ENCODE measurements at regions not wholly inside any gene's neighbourhood (a gene's known extent, or its start where the extent isn't known, plus 50 kb on each side); places are given as distances from the start of the nearest gene placed in this dataset.

DNA sequence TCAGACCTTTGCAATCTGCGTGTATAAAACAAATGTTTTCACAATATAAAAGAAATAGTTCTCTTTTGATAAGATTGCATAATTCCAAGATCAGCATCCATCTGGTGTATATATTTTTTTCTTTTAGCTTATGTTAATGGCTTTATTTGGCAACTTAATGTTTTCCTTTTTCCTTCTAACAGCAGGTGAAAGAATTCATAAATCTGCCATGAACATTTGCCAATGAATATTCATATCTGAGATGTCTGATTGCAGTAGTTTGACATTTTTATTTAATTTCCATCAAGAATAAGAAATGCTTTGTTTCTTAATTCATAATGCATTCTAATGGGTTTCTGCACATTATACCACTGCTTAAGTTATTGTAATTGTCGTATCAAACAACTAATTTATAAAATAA is 184.4 kb upstream of the ROBO2 start:
- DNase-seq = no peak

- no peak for DNase-seq
Measured at GRCh38 chr3:76859596-76859995, 180.3 kb upstream of the ROBO2 start.

GRCh38 chr3:76864355-76864754 is 175.5 kb upstream of the ROBO2 start:
- DNase-seq = no peak

DNA sequence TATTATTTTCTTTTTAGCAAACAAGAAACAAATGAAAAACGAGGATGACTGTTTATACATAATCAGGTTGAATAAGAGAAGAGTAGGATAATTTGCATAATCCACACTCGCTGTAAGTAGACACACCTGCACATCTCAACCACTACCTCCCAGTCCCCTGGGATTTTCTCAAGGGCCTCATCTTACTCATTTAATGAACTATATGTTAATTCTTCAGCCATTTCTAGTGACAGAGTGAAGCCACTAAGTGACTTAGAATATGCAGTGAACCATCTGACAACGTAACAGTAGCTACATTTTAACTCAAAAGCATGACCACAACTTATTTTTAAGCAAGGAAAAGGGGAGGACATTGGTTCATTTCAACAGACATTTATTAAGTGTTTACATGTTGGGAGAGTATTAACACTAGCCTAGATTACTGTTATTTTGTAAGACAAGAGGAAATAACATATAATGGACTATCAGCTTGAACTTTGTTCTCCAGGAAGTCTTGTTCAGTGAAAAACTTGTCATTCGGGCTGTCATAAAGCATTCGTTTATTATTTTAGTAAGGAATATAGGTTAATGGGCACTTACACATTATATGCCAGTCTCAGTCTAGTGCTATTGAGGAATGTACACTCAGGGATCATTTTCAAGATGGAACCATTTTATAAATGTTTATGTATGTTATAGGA is 173.0 kb upstream of the ROBO2 start:
- DNase-seq = no peak

- DNase-seq = no peak
Measured at GRCh38 chr3:76869726-76870384, 170.0 kb upstream of the ROBO2 start.

GRCh38 chr3:76871655-76872054 is 168.2 kb upstream of the ROBO2 start:
- no peak for DNase-seq

GRCh38 chr3:76872999-76873398 is 166.9 kb upstream of the ROBO2 start:
- no peak for DNase-seq

DNA sequence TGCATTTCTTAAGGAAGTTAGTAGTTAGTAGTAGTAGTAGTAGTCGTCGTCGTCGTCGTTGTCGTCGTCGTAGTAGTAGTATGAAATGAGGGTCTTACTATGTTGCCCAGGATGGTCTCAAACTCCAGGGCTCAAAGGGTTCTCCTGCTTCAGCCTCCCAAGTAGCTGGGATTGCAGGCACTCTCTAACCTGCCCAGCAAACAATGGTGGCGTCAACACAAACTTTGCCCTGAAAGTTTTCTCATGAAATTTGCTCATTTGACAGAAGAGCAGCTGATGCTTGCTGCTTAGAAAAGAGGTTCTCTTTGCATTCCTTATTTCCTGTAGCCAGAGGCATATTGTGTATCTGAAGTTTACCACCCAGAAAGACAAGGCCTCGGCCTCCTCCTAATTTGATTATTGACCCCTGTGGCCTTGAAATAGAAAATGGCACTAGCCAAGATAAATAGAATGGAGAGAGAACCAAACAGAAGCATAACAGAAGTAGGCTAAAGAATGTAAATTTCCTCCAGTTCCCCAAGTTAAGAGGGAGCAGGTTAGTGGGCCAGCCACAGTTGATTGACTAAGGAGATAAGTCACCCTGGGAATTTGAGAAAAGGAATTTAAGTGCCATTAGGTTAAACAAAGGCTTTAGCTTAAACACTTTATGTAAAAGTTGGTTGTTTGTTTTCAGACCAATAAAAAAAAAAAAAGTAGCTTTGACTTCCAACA is 166.2 kb upstream of the ROBO2 start:
- DNase-seq = no peak

GRCh38 chr3:76879959-76880358 is 159.9 kb upstream of the ROBO2 start:
- DNase-seq = no peak

- DNase-seq = no peak
Measured at GRCh38 chr3:76886761-76887500, 153.0 kb upstream of the ROBO2 start.

- no peak for DNase-seq
Measured at GRCh38 chr3:76888856-76889255, 151.0 kb upstream of the ROBO2 start.

GRCh38 chr3:76889911-76890310 is 150.0 kb upstream of the ROBO2 start:
- DNase-seq = no peak

DNA sequence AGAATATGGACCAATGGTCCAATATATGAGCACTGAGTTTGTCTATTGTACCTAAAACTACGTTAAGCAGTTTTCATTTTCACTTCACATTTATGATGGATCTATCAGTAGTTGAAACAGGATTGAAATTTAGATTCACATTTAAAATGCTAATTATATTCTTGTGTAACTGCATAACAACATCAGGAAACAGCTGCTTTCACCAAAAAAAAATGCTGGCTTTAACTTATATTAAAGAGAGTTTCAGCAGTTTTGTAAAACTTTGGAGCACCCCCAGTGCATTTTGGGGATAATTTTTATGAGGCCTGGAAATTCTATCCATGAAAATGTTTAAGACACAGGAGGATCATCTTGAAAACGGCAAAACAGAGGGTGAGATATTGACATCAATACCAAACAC is 142.8 kb upstream of the ROBO2 start:
- no peak for DNase-seq

DNA sequence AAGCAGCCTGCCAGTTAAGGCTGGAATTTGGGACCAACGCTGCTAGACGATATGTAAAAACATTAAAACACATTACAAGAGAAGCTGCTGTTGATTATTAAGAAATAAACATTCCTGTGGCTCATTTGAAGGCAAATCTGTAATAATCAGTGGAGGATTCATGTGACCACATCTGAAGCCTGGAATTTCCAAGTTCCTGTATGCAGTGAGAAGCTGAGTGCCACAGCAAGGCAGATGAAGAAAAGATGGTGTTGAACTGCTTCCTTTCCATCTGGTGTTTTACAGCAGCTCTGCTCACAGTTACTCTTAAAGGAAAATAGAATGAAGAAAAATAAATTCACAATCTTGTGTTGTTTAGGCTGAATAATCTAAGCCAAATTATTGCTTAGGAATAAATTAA is 139.3 kb upstream of the ROBO2 start:
- DNase-seq = no peak

DNA sequence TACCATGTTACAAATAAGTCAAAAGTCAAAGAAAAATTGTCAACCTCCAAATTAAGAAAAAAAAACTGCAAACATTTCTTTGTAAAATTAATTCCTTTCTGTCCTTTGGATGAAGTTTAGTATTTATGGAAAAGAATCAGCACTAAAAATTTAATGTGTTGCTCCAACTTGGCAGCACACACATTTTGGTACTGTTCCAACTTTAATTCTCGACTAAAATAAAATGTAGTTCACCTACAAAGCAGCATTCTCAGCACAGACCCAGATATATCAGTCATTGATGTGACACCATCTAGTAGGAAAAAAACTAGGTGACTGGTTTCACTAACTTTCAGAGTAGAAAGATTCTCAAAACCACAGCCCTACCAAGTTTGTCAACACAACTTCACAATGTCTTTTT is 131.7 kb upstream of the ROBO2 start:
- DNase-seq = no peak

GRCh38 chr3:76912841-76913383 is 127.0 kb upstream of the ROBO2 start:
- DNase-seq = no peak

- DNase-seq = no peak
Measured at GRCh38 chr3:76917436-76917835, 122.5 kb upstream of the ROBO2 start.

DNA sequence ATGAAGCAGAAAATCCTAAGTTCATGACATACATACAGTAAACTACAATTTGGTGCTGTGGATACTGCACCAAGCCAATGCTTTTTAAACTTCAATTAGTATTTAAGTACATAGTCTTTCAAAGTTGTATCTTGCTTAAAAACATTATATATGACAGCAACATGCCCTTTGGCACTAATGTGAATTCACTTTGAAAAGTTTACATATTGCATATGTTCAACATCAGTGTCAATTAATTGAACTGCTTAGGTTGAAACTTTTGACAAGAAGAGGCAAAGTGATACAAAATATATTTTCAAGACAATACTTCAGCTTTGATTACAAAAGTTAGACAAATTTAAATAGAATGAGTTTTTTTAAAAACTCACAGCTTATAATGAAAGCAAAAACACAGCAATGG is 119.4 kb upstream of the ROBO2 start:
- no peak for DNase-seq

GRCh38 chr3:76923485-76923884 is 116.4 kb upstream of the ROBO2 start:
- no peak for DNase-seq

DNA sequence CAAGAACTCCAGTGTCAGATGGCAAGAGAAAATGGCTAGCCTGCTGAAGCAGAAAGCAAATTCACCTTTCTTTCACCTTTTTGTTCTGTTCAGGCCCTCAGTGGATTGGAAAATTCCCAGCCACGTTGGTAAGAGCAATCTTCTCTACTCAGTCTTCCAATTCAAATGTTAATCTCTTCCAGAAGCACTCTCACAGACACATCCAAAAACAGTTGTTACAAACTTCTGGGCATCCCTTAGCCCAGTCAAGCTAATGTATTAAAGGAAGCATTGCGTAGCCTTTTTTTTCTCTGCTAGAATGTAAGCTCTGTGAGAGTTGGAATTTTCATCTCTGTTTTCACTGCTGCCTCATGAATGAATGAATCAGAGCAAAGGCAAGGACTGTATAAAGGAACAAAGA is 109.2 kb upstream of the ROBO2 start:
- DNase-seq = no peak

GRCh38 chr3:76933245-76933644 is 106.7 kb upstream of the ROBO2 start:
- DNase-seq = no peak

DNA sequence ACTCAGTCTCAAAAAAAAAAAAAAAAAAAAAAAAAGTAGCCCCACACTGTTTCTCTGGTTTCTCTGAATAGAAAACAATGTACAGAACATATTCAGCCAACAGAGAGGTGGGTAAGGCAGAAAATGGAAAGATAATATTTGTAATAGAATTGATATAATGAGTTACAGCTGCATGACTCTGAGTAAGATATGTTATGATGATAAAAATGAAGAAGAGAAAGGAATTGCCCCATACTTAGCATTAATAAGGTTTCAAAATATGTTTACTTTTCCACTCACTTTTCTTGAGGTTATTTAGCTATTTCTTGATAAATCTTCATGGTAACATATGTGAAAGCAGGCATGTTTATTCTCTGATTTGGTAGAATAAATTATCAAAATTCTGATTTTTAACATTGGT is 100.9 kb upstream of the ROBO2 start:
- DNase-seq = no peak

DNA sequence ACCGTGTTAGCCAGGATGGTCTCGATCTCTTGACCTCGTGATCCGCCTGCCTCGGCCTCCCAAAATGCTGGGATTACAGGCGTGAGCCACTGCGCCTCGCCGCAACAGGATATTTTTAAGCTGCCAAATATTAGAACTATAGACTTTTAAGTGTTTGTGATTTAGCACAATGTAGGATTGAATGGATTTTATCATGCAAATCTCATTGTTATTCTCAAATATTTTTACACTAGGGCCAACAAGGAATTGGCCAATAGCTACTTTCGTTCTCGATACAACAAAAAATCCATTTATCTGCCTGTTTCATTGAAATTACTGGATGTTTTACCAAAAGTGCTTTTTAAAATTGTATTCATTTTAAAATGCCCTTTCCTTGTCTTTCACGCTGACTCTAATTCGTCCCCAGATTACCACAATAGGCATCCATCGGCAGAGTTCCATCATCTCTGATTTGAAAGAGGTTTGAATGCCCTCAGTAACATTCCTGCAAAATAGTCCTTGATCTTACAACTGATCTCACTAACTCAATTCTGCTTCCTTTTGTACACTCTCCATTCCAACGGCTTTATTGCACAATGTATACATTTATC is 99.6 kb upstream of the ROBO2 start:
- DNase-seq = no peak

All from activated CD4-positive, alpha-beta T cell treated with anti-CD3 and anti-CD28 coated beads, Interleukin-2, amount 50 U/mL, for 16 hours (primary cell).